ENCODE measurements at regions not wholly inside any gene's neighbourhood (a gene's known extent, or its start where the extent isn't known, plus 50 kb on each side); places are given as distances from the start of the nearest gene placed in this dataset.
"Not testable (repeated sequence)": the region's sequence is repeated elsewhere in the genome, so short reads cannot be mapped to it uniquely, and the experiment has no call there.

GRCh38 chr2:203637471-203638167, 68.8 kb upstream of the CD28 start:
- no peak overlapping the region for H2AFZ ChIP-seq (ENCODE audit: insufficient read depth, low read length, poor library complexity)
- H3K27me3 ChIP-seq (ENCODE audit: insufficient read depth, low read length) = no peaks in the 10 kb centered on the region
- H3K4me1 ChIP-seq (ENCODE audit: control insufficient read depth in 1 of 2, insufficient read depth in 2 of 2, low read length in 2 of 2) = no peaks in the 10 kb centered on the region
- no peak overlapping the region for H3K14ac ChIP-seq (ENCODE audit: low read length)
- no peak overlapping the region for H2BK12ac ChIP-seq (ENCODE audit: low read length)
- no peak overlapping the region for H4K91ac ChIP-seq (ENCODE audit: low read depth, low read length)
- no peak overlapping the region for H2BK120ac ChIP-seq (ENCODE audit: insufficient read depth, low read length, poor library complexity)
- H2BK5ac ChIP-seq (ENCODE audit: low read depth, low read length, poor library complexity) = no peak overlapping the region
- H4K12ac ChIP-seq (ENCODE audit: low read depth, low read length) = no peak overlapping the region
- no peaks in the 10 kb centered on the region for H3K79me1 ChIP-seq (ENCODE audit: low read length)
- no peak overlapping the region for H4K8ac ChIP-seq (ENCODE audit: low read depth, low read length)
- no peak overlapping the region for H3K9ac ChIP-seq (ENCODE audit: low read length)
- H3K27ac ChIP-seq (ENCODE audit: low read depth, low read length) = no peak overlapping the region
- no peak overlapping the region for H2AK5ac ChIP-seq (ENCODE audit: low read length)
- no CpG with 5 or more reads among the region's 4 CpGs for WGBS (ENCODE audit: extremely low coverage, insufficient coverage, insufficient read length)
- no peak overlapping the region for H3K18ac ChIP-seq (ENCODE audit: low read length)
- no peak overlapping the region for H3K4me2 ChIP-seq (ENCODE audit: low read length)
- H3K4ac ChIP-seq (ENCODE audit: low read depth, low read length) = no peak overlapping the region
- H3K23ac ChIP-seq (ENCODE audit: low read length) = no peak overlapping the region
- H3K9me3 ChIP-seq (ENCODE audit: insufficient read depth, low read depth, low read length) = no peaks in the 10 kb centered on the region
- no peaks in the 10 kb centered on the region for H3K36me3 ChIP-seq (ENCODE audit: control insufficient read depth in 1 of 2, insufficient read depth in 2 of 2, low read length in 2 of 2)
- H3K4me3 ChIP-seq (ENCODE audit: low read depth, low read length) = no peak overlapping the region
- no peaks in the 10 kb centered on the region for H3K79me2 ChIP-seq (ENCODE audit: control insufficient read depth, insufficient read depth, low read length, poor library complexity)
- no peak for DNase-seq

DNA sequence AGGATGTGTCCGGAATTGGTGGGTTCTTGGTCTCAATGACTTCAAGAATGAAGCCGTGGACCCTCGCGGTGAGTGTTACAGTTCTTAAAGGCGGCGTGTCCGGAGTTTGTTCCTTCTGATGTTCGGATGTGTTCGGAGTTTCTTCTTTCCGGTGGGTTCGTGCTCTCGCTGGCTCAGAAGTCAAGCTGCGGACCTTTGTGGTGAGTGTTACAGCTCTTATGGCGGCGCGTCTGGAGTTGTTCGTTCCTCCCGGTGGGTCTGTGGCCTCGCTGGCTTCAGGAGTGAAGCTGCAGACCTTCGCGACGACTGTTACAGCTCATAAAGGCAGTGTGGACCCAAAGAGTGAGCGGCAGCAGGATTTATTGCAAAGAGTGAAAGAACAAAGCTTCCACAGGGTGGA, 64.6 kb upstream of the CD28 start:
- no CpG with 5 or more reads among the region's 23 CpGs for WGBS (ENCODE audit: extremely low coverage, insufficient coverage, insufficient read length)
- H3K4me3 ChIP-seq (ENCODE audit: low read depth, low read length) = not testable (repeated sequence)

DNA sequence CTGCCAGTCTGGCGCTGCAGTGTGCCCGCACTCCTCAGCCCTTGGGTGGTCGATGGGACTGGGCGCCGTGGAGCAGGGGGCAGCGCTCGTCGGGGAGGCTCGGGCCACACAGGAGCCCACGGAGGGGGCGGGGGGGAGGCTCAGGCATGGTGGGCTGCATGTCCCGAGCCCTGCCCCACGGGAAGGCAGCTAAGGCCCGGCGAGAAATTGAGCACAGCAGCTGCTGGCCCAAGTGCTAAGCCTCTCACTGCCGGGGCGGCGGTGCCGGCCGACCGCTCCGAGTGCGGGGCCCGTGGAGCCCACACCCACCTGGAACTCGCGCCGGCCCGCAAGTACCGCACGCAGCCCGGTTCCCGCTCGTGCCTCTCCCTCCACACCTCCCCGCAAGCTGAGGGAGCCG, 63.6 kb upstream of the CD28 start:
- not testable (repeated sequence) for H3K4ac ChIP-seq (ENCODE audit: low read depth, low read length); H3K4me1 ChIP-seq (ENCODE audit: control insufficient read depth in 1 of 2, insufficient read depth in 2 of 2, low read length in 2 of 2); H3K18ac ChIP-seq (ENCODE audit: low read length); H3K9me3 ChIP-seq (ENCODE audit: insufficient read depth, low read depth, low read length); H3K4me2 ChIP-seq (ENCODE audit: low read length); H3K9ac ChIP-seq (ENCODE audit: low read length); H2BK12ac ChIP-seq (ENCODE audit: low read length); H3K4me3 ChIP-seq (ENCODE audit: low read depth, low read length); H4K91ac ChIP-seq (ENCODE audit: low read depth, low read length); H4K12ac ChIP-seq (ENCODE audit: low read depth, low read length); H2AFZ ChIP-seq (ENCODE audit: insufficient read depth, low read length, poor library complexity); DNase-seq; H3K23ac ChIP-seq (ENCODE audit: low read length); H3K36me3 ChIP-seq (ENCODE audit: control insufficient read depth in 1 of 2, insufficient read depth in 2 of 2, low read length in 2 of 2); H3K79me1 ChIP-seq (ENCODE audit: low read length); H3K79me2 ChIP-seq (ENCODE audit: control insufficient read depth, insufficient read depth, low read length, poor library complexity); H3K27ac ChIP-seq (ENCODE audit: low read depth, low read length); H3K14ac ChIP-seq (ENCODE audit: low read length); H4K8ac ChIP-seq (ENCODE audit: low read depth, low read length); H2BK120ac ChIP-seq (ENCODE audit: insufficient read depth, low read length, poor library complexity); H3K27me3 ChIP-seq (ENCODE audit: insufficient read depth, low read length); H2AK5ac ChIP-seq (ENCODE audit: low read length); H2BK5ac ChIP-seq (ENCODE audit: low read depth, low read length, poor library complexity)
- no CpG with 5 or more reads among the region's 35 CpGs for WGBS (ENCODE audit: extremely low coverage, insufficient coverage, insufficient read length)

More for the DNA sequence above, 64.6 kb upstream of the CD28 start:
- H2AFZ ChIP-seq (ENCODE audit: insufficient read depth, low read length, poor library complexity); H3K4me2 ChIP-seq (ENCODE audit: low read length); H2AK5ac ChIP-seq (ENCODE audit: low read length); H3K23ac ChIP-seq (ENCODE audit: low read length); H3K79me1 ChIP-seq (ENCODE audit: low read length); H4K12ac ChIP-seq (ENCODE audit: low read depth, low read length); DNase-seq; H2BK120ac ChIP-seq (ENCODE audit: insufficient read depth, low read length, poor library complexity); H3K9me3 ChIP-seq (ENCODE audit: insufficient read depth, low read depth, low read length); H3K4me1 ChIP-seq (ENCODE audit: control insufficient read depth in 1 of 2, insufficient read depth in 2 of 2, low read length in 2 of 2); H2BK5ac ChIP-seq (ENCODE audit: low read depth, low read length, poor library complexity); H4K8ac ChIP-seq (ENCODE audit: low read depth, low read length); H3K4ac ChIP-seq (ENCODE audit: low read depth, low read length); H3K79me2 ChIP-seq (ENCODE audit: control insufficient read depth, insufficient read depth, low read length, poor library complexity); H3K27me3 ChIP-seq (ENCODE audit: insufficient read depth, low read length); H3K27ac ChIP-seq (ENCODE audit: low read depth, low read length); H3K14ac ChIP-seq (ENCODE audit: low read length); H2BK12ac ChIP-seq (ENCODE audit: low read length); H3K36me3 ChIP-seq (ENCODE audit: control insufficient read depth in 1 of 2, insufficient read depth in 2 of 2, low read length in 2 of 2); H4K91ac ChIP-seq (ENCODE audit: low read depth, low read length); H3K18ac ChIP-seq (ENCODE audit: low read length); H3K9ac ChIP-seq (ENCODE audit: low read length): not testable (repeated sequence)

DNA sequence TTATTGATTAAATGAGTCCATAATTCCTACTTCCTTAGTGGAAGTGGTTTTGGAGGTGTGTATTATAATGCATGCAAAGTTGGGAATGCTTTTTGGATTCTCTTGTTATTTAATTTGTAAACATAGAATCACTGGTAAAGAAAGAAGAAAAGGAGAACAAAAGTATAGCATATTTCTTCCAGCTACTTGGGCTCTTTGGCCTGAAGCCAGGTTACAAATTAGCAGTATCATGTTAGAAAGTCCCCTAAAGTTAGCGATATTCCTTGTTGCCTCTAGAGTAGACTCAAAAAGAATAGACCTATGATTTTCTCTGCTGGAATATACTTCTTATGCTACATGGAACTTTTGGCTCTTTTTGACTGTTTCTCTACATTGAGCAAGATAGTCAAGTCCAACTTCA, 60.6 kb upstream of the CD28 start:
- Histone ChIP-seq H2BK120ac (ENCODE audit: insufficient read depth, low read length, poor library complexity) (no peak overlapping the region), H3K27ac (ENCODE audit: low read depth, low read length) (no peak overlapping the region), H3K79me2 (ENCODE audit: control insufficient read depth, insufficient read depth, low read length, poor library complexity) (no peaks in the 10 kb centered on the region), H3K36me3 (ENCODE audit: control insufficient read depth in 1 of 2, insufficient read depth in 2 of 2, low read length in 2 of 2) (no peaks in the 10 kb centered on the region), H4K12ac (ENCODE audit: low read depth, low read length) (no peak overlapping the region), H3K23ac (ENCODE audit: low read length) (no peak overlapping the region), H3K4me1 (ENCODE audit: control insufficient read depth in 1 of 2, insufficient read depth in 2 of 2, low read length in 2 of 2) (no peaks in the 10 kb centered on the region), H3K4ac (ENCODE audit: low read depth, low read length) (no peak overlapping the region), H4K91ac (ENCODE audit: low read depth, low read length) (no peak overlapping the region), H3K18ac (ENCODE audit: low read length) (no peak overlapping the region), H3K4me2 (ENCODE audit: low read length) (no peak overlapping the region), H2AK5ac (ENCODE audit: low read length) (no peak overlapping the region), H3K79me1 (ENCODE audit: low read length) (peaks cover 1% of the 10 kb centered on the region), H3K4me3 (ENCODE audit: low read depth, low read length) (no peak overlapping the region), H2BK12ac (ENCODE audit: low read length) (no peak overlapping the region), H3K9ac (ENCODE audit: low read length) (no peak overlapping the region), H4K8ac (ENCODE audit: low read depth, low read length) (no peak overlapping the region), H2BK5ac (ENCODE audit: low read depth, low read length, poor library complexity) (no peak overlapping the region), H3K14ac (ENCODE audit: low read length) (no peak overlapping the region), H3K27me3 (ENCODE audit: insufficient read depth, low read length) (no peaks in the 10 kb centered on the region), H2AFZ (ENCODE audit: insufficient read depth, low read length, poor library complexity) (no peak overlapping the region), H3K9me3 (ENCODE audit: insufficient read depth, low read depth, low read length) (no peaks in the 10 kb centered on the region)
- no peak for DNase-seq
- no CpG with 5 or more reads among the region's 1 CpG for WGBS (ENCODE audit: extremely low coverage, insufficient coverage, insufficient read length)

Data from trophoblast cell (in vitro differentiated cells and primary cell).